Prostate gland (tissue), 2 donors: ENCODE measurements at regions not wholly inside any gene's neighbourhood (a gene's known extent, or its start where the extent isn't known, plus 50 kb on each side); places are given as distances from the start of the nearest gene placed in this dataset.

Experiments used
- CTCF ChIP-seq, 4 experiments: fragments of 200-600 bp in 2 of 4; fragments of 450-650 bp in 2 of 4; sonication (generic) in 2 of 4; IDR thresholded peaks; 1 replicate in 3 of 4; 2 replicates in 1 of 4; pipeline ENCODE4 v1.5.1; 2016 to 2019; ENCODE audit warnings: antibody characterized with exemption in 4 of 4, mild to moderate bottlenecking in 2 of 4, moderate library complexity in 2 of 4
- POLR2A ChIP-seq: fragments of 450-650 bp; IDR thresholded peaks from one replicate; pipeline ENCODE4 v1.6.1; 2016; ENCODE audit warnings: antibody characterized with exemption, mild to moderate bottlenecking

GRCh38 chr11:105407101-105407500 lies 202.8 kb upstream of the GRIA4 start:
- TF ChIP-seq CTCF (IDR thresholded peaks at IDR 0.05) (no peak), POLR2A (no peak)
